ENCODE measurements at regions not wholly inside any gene's neighbourhood (a gene's known extent, or its start where the extent isn't known, plus 50 kb on each side); places are given as distances from the start of the nearest gene placed in this dataset.
"Not testable (repeated sequence)": the region's sequence is repeated elsewhere in the genome, so short reads cannot be mapped to it uniquely, and the experiment has no call there.

- DNase-seq, result no peak
Observed at GRCh38 chr10:44267007-44267406, 117.9 kb downstream of the CXCL12 start.

DNA sequence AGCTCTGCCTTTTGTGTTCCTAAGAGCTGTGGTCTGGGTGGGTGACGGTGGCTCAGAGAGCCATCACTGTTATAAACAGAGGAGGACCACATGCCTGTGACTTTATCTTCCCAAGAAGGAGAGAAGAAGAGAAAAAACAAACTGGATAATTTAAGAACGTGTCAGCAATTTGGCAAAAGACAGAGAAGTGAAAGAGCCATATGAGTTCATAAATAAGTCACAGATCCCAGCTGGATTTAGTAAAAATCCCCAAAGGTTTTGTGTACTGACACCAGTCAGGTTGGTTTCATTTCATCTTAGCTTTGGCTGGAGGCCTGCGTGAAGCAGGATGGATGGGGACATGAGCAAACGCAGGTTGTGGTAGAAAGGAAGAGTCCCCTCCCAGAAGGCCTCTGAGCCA lies 120.7 kb downstream of the CXCL12 start:
- DNase-seq, result no peak

DNA sequence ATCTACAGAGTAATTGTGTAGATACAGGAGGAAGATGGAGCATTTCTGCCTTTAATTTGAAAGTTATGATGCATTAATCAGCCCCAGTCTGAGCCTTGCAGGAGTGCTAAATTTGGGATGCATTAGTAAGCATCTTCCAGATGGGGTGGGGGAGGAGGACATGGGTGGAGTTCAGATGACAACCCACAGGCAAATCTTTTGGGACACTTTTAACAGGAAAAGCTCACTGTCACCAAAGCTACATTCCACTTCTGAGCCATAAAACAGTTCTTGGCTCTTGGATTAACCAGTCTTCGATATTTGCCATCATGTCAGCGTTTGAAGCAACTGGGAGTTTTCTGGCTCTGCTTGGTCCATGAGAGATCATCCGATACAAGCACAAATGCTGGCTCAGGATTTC lies 121.1 kb downstream of the CXCL12 start:
- DNase-seq, result no peak

GRCh38 chr10:44262551-44263251 lies 122.2 kb downstream of the CXCL12 start:
- DNase-seq, result no peak

GRCh38 chr10:44261710-44262455 lies 123.0 kb downstream of the CXCL12 start:
- DNase-seq, result no peak

DNA sequence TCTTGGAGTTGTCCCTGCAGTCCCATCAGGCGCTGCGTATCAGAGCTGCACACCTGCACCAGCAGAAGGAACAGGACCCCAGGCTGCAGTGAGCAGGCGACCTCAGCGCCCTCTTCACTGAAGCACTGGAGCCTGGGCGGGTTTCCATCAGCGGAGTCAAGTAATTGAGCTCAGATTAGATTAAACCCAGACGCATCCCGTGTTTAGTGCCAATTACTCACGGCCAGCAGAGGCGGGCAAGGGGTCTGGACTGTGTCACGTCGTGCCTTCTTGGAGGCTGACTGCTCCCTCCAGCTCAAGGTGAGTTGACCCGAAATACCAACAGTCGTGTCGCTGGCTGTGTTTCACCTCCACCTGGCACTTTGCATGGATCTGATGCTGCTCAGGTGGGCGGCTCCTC lies 123.6 kb downstream of the CXCL12 start:
- no peak for DNase-seq

DNA sequence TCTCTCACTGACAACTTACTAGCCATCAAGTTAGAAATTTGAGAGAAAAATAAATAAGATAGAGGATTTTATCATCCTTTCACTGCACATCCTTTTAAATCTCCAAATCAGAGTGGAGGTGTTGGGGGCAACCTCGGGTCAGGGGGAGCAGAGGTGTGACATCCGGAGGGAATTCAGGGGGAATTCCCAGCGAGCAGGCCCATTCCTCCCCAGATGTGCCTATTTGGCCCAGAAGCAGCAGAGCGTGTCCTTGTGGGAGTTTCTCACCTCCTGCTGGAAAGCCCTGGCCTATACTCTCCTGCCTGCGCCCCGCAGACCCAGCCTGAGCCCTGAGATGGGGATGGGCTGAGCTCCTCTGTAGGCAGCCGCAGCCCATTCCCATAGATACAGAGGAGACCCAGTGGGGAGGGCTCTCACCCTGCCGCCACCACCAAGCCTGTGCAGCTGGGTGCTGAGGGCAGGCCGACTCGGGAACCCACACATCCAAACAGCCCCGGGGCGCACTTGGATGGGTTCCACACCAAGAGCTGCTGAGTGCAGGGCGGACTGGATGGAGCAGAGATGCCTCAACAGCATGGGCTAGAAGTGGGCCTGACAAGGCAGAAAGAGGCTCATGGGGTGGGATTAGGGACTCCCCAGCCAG lies 124.5 kb downstream of the CXCL12 start:
- DNase-seq, result no peak

- no peak for DNase-seq
Observed at GRCh38 chr10:44259090-44259874, 125.6 kb downstream of the CXCL12 start.

GRCh38 chr10:44258460-44259089 lies 126.3 kb downstream of the CXCL12 start:
- no peak for DNase-seq

- no peak for DNase-seq
Observed at GRCh38 chr10:44258019-44258418, 126.9 kb downstream of the CXCL12 start.

DNA sequence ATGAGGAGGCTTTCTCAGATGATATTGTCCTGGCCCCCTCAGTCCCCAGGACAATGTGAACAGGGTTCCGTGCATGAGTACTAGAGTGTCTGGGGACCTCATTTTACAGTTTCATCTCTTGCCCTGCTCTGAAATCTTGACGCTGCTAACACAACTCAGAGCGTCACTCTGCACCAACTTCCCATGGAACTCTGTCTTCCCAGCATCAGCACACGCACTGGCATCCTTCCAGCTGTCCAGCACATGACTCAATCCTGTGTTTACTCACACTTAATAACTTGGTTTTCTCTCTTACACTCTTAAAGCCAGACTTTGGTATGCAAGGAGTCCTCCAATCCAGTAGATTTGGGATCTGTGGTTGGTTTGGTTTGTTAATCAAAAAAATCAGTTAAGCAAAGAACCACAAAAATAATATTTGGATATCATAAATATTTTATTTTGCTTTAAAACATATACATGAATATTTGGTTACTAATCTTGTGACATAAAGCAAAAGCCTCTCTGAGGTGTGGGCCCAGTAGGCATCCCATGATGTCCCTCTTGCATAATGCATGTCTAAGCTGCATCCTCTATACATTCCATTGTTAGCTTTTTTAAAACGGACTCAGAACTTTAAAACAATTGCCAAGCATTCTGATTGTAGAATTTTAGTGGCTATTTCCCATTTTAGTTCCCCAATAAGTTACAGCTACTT lies 131.0 kb downstream of the CXCL12 start:
- DNase-seq, result no peak

DNA sequence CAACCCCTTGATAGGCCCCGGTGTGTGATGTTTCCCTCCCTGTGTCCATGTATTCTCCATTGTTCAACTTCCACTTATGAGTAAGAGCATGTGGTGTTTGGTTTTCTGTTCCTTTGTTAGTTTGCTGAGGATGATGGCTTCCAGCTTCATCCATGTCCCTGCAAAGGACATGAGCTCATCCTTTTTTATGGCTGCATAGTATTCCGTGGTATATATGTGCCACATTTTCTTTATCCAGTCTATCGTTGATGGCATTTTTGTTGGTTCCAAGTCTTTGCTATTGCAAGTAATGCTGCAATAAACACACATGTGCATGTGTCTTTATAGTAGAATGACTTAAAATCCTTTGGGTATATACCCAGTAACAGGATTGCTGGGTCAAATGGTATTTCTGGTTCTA lies 132.3 kb downstream of the CXCL12 start:
- not testable (repeated sequence) for DNase-seq

DNA sequence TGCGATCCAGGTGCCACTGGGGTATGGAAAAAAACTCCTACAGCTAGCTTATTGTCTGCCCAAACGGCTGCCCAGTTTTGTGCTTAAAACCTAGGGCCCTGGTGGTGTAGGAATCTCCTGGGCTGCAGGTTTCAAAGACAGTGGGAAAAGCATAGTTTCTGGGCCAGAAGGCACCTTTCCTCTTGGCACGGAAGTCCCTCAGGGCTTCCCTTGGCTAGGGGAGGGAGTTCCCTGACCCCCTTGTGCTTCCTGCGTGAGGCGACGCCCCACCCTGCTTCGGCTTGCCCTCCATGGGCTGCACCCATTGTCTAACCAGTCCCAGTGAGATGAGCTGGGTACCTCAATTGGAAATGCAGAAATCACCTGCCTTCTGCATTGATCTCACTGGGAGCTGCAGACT lies 135.0 kb downstream of the CXCL12 start:
- not testable (repeated sequence) for DNase-seq

- DNase-seq, result no peak
Observed at GRCh38 chr10:44249490-44249889, 135.4 kb downstream of the CXCL12 start.

DNA sequence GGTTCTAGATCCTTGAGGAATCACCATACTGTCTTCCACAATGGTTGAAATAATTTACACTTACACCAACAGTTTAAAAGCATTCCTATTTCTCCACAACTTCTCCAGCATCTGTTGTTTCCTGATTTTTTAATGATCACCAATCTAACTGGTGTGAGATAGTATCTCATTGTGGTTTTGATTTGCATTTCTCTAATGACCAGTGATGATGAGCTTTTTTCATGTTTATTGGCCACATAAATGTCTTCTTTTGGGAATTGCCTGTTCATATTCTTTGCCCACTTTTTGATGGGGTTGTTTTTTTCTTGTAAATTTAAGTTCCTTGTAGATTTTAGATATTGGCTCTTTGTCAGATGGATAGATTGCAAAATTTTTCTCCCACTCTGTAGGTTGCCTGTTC lies 138.2 kb downstream of the CXCL12 start:
- DNase-seq, result not testable (repeated sequence)

GRCh38 chr10:44246287-44246686 lies 138.6 kb downstream of the CXCL12 start:
- DNase-seq, result not testable (repeated sequence)

DNA sequence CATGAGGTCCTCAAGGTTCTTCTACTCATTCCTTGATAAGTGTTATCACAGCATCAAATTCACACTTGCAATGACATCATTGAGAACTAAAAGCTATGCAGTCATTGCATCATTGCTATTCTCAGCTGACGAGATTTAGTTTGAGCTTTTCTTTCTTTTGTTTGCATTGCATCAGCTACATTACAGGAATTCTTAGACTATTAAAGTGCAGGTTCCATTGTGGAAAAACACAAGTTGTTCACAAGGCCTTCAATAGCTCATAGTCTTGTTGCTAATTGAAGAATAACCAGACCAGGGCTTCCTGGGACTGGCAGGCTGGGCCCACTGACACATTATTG lies 139.3 kb downstream of the CXCL12 start:
- no peak for DNase-seq

- no peak for DNase-seq
Observed at GRCh38 chr10:44244745-44245600, 139.9 kb downstream of the CXCL12 start.

DNA sequence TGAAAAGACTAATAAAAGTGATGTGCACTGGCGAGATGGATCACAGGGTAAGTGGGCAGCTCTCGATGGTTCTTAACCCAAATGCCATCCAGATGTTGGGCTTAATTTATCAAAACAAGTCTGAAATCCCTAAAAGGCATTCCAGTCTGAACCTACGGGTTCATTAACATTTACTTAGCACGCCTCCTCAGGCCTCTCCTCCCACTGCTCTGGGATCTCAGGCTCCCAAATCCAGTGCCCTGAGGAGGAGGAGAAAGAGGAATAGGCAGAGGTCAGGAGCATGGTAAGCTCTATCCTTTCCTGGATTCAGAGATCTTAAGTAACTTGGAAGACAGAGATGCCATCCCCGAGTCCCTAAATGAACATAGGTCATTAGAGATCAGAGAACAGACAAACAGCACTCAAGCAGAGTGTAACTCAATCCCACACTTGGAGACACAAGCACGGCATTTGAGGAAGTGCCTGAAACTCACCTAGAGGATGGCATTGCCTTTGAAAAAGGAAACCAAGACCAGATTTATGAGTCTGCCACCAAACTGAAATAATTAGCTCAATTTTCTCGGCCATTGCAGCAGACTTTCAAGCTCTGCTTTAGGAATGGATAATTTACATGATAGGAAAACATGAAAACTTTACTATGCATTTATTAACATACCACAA lies 140.9 kb downstream of the CXCL12 start:
- no peak for DNase-seq

DNA sequence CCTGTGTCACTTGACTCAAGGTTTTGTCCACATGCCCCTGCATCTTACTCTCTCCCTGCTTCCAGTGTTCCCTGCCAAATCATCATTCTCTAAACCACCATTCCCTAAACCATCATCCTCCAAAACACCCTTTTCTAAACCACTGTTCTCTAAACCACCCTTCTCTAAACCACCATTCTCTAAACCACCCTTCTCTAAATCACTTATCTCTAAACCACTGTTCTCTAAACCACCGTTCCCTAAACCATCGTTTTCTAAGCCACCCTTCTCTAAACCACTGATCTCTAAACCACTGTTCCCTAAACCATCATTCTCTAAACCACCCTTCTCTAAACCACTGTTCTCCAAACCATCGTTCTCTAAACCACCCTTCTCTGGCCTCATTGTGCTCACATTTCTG lies 142.1 kb downstream of the CXCL12 start:
- DNase-seq, result peak in 1 of 5 experiments; percentile 5

GRCh38 chr10:44242091-44242490 lies 142.8 kb downstream of the CXCL12 start:
- DNase-seq, result no peak

Data from T-helper 2 cell (primary cell).